ENCODE measurements at regions not wholly inside any gene's neighbourhood (a gene's known extent, or its start where the extent isn't known, plus 50 kb on each side); places are given as distances from the start of the nearest gene placed in this dataset.

DNA sequence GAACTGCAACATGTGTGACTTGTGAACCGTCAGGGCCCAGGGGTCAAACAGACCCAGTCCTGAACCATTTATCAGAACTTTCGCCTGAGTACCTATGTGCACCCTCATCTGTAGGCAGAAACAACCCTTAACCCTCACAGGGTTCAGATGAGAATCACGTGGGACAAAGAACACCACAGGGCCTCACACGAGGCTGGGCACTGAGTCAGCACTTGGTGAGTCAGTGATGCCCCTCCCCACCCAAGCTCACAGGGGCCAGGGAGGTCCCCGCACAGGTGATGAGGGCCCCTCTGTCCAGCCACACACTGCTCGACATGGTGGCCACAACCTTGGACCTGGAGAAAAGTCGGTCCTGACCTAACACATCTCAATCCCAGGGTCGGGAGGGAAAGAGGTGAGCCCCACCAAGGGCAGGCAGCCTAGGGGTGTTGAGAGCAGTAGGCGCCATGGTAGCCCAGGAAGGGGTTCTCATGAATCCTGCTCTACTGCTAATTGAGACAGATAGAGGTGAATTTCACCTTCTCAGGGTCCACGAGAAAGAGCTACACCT, 176.4 kb downstream of the SHANK2 start:
- no peak for DNase-seq (ENCODE audit: low spot score)

- DNase-seq (ENCODE audit: low spot score): no peak
These were observed 177.2 kb downstream of the SHANK2 start for GRCh38 chr11:71075116-71075720.

DNA sequence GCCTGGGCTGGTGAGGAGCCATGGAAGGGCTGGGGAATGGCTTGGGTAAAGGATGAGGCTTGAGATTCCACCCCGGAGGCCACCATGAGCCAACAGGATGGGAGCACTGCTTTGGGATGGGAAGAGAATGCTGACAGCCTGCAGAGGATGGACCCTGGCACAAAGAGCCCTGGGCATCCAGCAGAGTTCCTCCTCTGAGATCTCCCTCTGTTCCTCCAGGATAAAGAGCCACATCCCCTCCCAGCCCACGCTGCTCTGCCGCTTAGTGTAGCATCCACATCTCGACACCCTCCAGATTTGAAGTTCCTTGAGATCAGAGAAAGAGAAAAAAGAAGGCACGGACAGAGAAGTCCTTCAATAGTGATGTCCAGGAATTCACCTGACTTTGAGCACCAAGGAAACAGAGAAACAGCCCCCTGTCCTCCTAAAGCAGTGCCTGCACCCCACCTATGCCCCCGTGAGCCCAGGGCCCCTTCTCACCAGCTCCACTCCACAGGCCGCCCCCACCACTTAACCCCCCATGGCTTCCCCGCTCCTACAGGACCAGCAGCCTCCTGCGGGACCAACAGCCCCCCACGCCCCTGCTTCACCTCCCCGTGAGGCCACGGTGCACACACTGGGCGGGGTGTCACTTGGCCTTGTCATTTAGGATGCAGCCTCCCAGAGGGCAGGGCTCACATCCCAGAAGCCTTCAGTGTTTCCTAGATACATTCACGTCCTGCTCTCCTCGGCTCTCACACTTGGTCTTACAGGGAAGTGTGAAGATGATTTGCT, 180.5 kb downstream of the SHANK2 start:
- DNase-seq (ENCODE audit: low spot score): no peak

GRCh38 chr11:71070490-71071453, 181.6 kb downstream of the SHANK2 start:
- DNase-seq (ENCODE audit: low spot score): no peak

DNA sequence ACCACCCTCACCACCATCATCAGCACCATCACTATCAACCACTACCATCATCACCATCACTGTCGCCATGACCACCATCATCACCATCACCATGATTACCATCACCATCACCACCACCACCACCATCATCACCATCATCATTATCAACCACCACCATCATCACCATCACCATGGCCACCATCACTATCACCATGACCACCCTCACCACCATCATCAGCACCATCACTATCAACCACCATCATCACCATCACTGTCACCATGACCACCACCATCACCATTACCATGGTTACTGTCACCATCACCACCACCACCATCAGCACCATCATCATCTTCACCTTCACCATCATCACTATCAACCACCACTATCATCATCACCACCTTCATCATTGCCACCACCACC, 183.4 kb downstream of the SHANK2 start:
- no peak for DNase-seq (ENCODE audit: low spot score)

GRCh38 chr11:71067753-71068152, 184.6 kb downstream of the SHANK2 start:
- no peak for DNase-seq (ENCODE audit: low spot score)

GRCh38 chr11:71066311-71066710, 186.1 kb downstream of the SHANK2 start:
- no peak for DNase-seq (ENCODE audit: low spot score)

DNA sequence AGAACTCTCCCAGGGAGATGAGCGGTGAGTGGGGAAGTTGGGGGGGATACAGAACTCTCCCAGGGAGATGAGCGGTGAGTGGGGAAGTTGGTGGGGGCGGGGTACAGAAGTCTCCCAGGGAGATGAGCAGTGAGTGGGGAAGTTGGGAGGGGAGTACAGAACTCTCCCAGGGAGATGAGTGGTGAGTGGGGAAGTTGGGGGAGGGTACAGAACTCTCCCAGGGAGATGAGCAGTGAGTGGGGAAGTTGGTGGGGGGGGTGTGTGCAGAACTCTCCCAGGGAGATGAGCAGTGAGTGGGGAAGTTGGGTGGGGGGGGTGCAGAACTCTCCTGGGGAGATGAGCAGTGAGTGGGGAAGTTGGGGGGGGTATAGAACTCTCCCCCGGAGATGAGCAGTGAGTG, 186.5 kb downstream of the SHANK2 start:
- DNase-seq (ENCODE audit: low spot score): no peak

DNA sequence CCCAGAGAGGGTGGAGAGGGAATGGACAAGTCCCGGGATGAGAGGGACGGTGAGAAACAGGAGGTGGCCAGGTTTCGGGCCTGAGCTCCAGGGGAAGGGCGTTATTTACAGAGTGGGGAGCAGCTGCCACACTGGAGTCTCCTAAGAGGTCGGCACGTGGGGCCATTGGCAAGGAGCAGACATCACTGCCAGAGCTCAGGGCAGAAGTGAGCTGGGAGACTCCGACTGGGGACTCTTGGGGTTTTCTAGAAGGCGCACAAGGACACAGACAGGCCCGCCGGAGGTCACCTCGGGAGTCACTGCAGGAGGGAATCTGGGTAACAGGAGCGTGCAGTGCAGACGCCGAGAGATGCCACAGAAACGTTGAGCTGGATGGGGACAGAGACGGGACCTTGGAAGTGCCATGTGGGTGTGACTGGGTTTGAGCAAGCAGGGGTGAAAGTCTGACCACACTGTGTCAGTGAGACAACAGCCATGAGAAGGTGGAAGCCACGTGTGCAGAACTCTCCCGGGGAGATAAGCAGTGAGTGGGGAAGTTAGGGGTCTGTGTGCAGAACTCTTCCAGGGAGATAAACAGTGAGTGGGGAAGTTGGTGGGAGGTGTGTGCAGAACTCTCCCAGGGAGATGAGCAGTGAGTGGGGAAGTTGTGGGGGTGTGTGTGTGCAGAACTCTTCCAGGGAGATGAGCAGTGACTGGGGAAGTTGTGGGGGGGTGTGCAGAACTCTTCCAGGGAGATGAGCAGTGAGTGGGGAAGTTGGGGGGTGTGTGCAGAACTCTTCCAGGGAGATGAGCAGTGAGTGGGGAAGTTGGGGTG, 187.5 kb downstream of the SHANK2 start:
- no peak for DNase-seq (ENCODE audit: low spot score)

DNA sequence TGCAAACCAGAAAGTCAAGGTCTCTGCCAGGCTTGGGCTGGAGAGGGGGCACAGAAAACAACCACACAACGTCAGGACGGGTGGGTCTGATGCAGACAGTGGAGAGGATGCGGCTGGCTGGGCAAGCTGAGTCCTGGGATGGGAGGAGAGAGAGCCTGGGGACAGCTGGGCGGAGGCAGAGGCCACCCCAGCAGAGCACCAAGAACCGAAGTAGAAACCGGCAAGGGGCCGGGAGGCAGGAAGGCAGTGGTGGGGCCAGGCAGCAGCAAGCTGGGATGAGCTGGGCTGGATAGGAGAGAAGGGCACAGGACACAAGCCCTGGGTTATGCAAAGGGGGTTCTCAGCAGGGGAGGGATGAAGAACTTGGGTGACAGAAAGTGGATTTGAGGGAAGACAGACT, 188.2 kb downstream of the SHANK2 start:
- DNase-seq (ENCODE audit: low spot score): no peak

DNA sequence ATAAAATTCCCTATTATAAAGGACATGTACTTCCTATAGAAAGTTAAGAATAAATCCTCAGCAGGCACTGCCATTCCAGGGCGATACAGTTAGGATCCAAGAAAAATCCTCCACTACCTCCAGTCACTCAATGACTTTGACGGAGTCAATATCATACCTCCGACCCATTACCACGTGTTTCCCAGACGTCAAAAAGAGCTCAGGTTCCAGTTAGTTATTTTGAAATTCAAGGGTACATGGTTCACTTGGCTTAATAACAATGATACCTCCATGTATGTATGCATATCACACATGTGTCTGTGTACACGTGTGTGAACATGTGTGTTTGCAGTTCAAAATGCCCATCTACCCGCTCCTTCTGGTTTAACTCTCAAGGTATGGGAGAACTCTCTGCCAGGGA, 189.2 kb downstream of the SHANK2 start:
- no peak for DNase-seq (ENCODE audit: low spot score)

GRCh38 chr11:71062199-71062598, 190.2 kb downstream of the SHANK2 start:
- no peak for DNase-seq (ENCODE audit: low spot score)

DNA sequence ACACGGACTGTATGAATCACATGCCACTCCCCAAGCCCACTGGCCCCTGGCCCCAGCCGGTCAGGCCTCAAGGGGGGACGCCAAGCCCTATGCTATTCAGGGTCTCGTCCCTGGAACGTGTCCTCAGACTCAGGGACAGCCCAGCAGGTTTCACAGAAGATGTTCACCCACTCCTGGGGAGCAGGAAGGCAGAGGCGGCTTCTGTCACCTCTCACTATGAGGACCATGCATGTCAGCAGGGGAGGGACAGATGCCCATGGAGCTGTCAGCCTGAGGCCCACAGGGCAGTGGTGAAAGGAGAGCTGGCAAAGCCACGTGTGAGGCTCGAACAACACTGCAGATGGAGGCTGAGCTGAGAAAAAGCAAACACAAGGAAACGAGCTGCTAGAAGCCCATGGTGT, 192.0 kb downstream of the SHANK2 start:
- no peak for DNase-seq (ENCODE audit: low spot score)

- no peak for DNase-seq (ENCODE audit: low spot score)
These were observed 192.7 kb downstream of the SHANK2 start for GRCh38 chr11:71059662-71060061.

- DNase-seq (ENCODE audit: low spot score): no peak
These were observed 196.5 kb downstream of the SHANK2 start for GRCh38 chr11:71055925-71056324.
